H9 (cell line): ENCODE measurements at regions not wholly inside any gene's neighbourhood (a gene's known extent, or its start where the extent isn't known, plus 50 kb on each side); places are given as distances from the start of the nearest gene placed in this dataset.

Experiments used
- DNase-seq: peaks from one replicate; pipeline ENCODE4 v3.0.0-alpha.2; 2017
- H2AFZ ChIP-seq: one replicate; pipeline ENCODE4 v1.6.1; 2013; ENCODE audit warnings: mild to moderate bottlenecking, low read length, control low read depth, moderate library complexity
- H2AK5ac ChIP-seq: 2 replicates; pipeline ENCODE4 v1.6.1; 2013; ENCODE audit warnings: low read length, control low read depth, mixed read lengths; ENCODE audit not compliant: insufficient read length
- H2BK120ac ChIP-seq: one replicate; pipeline ENCODE4 v1.6.1; 2013; ENCODE audit warnings: low read depth, mild to moderate bottlenecking, low read length, control low read depth, inconsistent platforms; ENCODE audit not compliant: poor library complexity, severe bottlenecking
- H2BK12ac ChIP-seq: 2 replicates; pipeline ENCODE4 v1.6.1; 2013; ENCODE audit warnings: low read length, control low read depth, mixed read lengths, low read depth; ENCODE audit not compliant: insufficient read length
- H2BK15ac ChIP-seq: 2 replicates; pipeline ENCODE4 v1.6.1; 2013; ENCODE audit warnings: low read depth, low read length, control low read depth
- H2BK20ac ChIP-seq: one replicate; pipeline ENCODE4 v1.6.1; 2013; ENCODE audit warnings: low read depth, mild to moderate bottlenecking, low read length, control low read depth, inconsistent platforms; ENCODE audit not compliant: poor library complexity, severe bottlenecking
- H2BK5ac ChIP-seq: 2 replicates; pipeline ENCODE4 v1.6.1; 2013; ENCODE audit warnings: low read length, control low read depth, mixed read lengths; ENCODE audit not compliant: insufficient read length
- H3K14ac ChIP-seq: 2 replicates; pipeline ENCODE4 v1.6.1; 2013; ENCODE audit warnings: low read length, control low read depth; ENCODE audit not compliant: insufficient read depth
- H3K18ac ChIP-seq: 2 replicates; pipeline ENCODE4 v1.6.1; 2013; ENCODE audit warnings: low read depth, mild to moderate bottlenecking, mixed read lengths, low read length, control low read depth; ENCODE audit not compliant: insufficient read length
- H3K23ac ChIP-seq: 2 replicates; pipeline ENCODE4 v1.6.1; 2013; ENCODE audit warnings: low read length, control low read depth, mixed read lengths, low read depth; ENCODE audit not compliant: insufficient read length
- H3K23me2 ChIP-seq: 2 replicates; pipeline ENCODE4 v1.6.1; 2013; ENCODE audit warnings: low read depth, mild to moderate bottlenecking, mixed read lengths, low read length, control low read depth; ENCODE audit not compliant: insufficient read length, poor library complexity, severe bottlenecking
- H3K27ac ChIP-seq: 2 replicates; pipeline ENCODE4 v1.5.1; 2013; ENCODE audit warnings: low read length, control low read depth, mixed read lengths, low read depth; ENCODE audit not compliant: insufficient read length
- H3K27me3 ChIP-seq: 2 replicates; pipeline ENCODE4 v1.6.1; 2013; ENCODE audit warnings: low read length, control low read depth, inconsistent platforms; ENCODE audit not compliant: insufficient read depth
- H3K4ac ChIP-seq: 2 replicates; pipeline ENCODE4 v1.6.1; 2013; ENCODE audit warnings: low read depth, mild to moderate bottlenecking, control low read depth, inconsistent platforms, low read length, moderate library complexity
- H3K4me1 ChIP-seq: 2 replicates; pipeline ENCODE4 v1.6.1; 2013; ENCODE audit warnings: low read length, control low read depth, inconsistent platforms; ENCODE audit not compliant: insufficient read depth
- H3K4me2 ChIP-seq: 2 replicates; pipeline ENCODE4 v1.6.1; 2013; ENCODE audit warnings: low read length, control low read depth, mixed read lengths; ENCODE audit not compliant: insufficient read length, insufficient read depth
- H3K56ac ChIP-seq: 2 replicates; pipeline ENCODE4 v1.6.1; 2013; ENCODE audit warnings: low read depth, mild to moderate bottlenecking, mixed read lengths, low read length, control low read depth; ENCODE audit not compliant: insufficient read length
- H3K79me1 ChIP-seq: 2 replicates; pipeline ENCODE4 v1.6.1; 2013; ENCODE audit warnings: low read depth, mild to moderate bottlenecking, moderate library complexity, low read length, control low read depth, inconsistent platforms; ENCODE audit not compliant: insufficient read depth, poor library complexity, severe bottlenecking
- H3K79me2 ChIP-seq: 2 replicates; pipeline ENCODE4 v1.6.1; 2013; ENCODE audit warnings: low read length, control low read depth, inconsistent platforms; ENCODE audit not compliant: insufficient read depth
- H3K9ac ChIP-seq: 2 replicates; pipeline ENCODE4 v1.6.1; 2013; ENCODE audit warnings: low read length, control low read depth, mixed read lengths; ENCODE audit not compliant: insufficient read length; ENCODE audit errors: extremely low read depth
- H3K9me3 ChIP-seq: one replicate; pipeline ENCODE4 v1.6.1; 2013; ENCODE audit warnings: low read depth, low read length, inconsistent platforms; ENCODE audit not compliant: control insufficient read depth
- H3T11ph ChIP-seq: one replicate; pipeline ENCODE4 v1.6.1; 2013; ENCODE audit warnings: mild to moderate bottlenecking, low read length, control low read depth, inconsistent platforms
- H4K20me1 ChIP-seq: one replicate; pipeline ENCODE4 v1.6.1; 2013; ENCODE audit not compliant: control insufficient read depth, insufficient read length, insufficient read depth
- H4K5ac ChIP-seq: 2 replicates; pipeline ENCODE4 v1.6.1; 2013; ENCODE audit warnings: low read depth, mild to moderate bottlenecking, mixed read lengths, low read length, control low read depth; ENCODE audit not compliant: insufficient read length
- H4K8ac ChIP-seq: replicated peaks from 2 replicates; pipeline ENCODE4 v1.6.1; 2013; ENCODE audit warnings: low read length, control low read depth, mixed read lengths, low read depth; ENCODE audit not compliant: insufficient read length
- H4K91ac ChIP-seq: 2 replicates; pipeline ENCODE4 v1.6.1; 2013; ENCODE audit warnings: low read depth, mild to moderate bottlenecking, moderate library complexity, mixed read lengths, low read length, control low read depth; ENCODE audit not compliant: insufficient read length
- H3K27ac Mint-ChIP-seq, 3 experiments: 2 replicates in 2 of 3; 3 replicates in 1 of 3; pipeline ENCODE4 v1.8.0; 2020 to 2021; ENCODE audit warnings: mixed read lengths in 3 of 3, mild to moderate bottlenecking in 1 of 3, moderate library complexity in 1 of 3
- H3K27me3 Mint-ChIP-seq: 2 replicates; pipeline ENCODE4 v1.8.0; 2021; ENCODE audit warnings: low read depth, mild to moderate bottlenecking, moderate library complexity, mixed read lengths
- H3K36me3 Mint-ChIP-seq, 3 experiments: 2 replicates in 2 of 3; 3 replicates in 1 of 3; pipeline ENCODE4 v1.8.0; 2020 to 2021; ENCODE audit warnings: low read depth in 3 of 3, mixed read lengths in 3 of 3; ENCODE audit not compliant: insufficient read depth in 1 of 3
- H3K4me1 Mint-ChIP-seq, 2 experiments: 2 replicates each; pipeline ENCODE4 v1.8.0; 2020; ENCODE audit warnings: mixed read lengths in 2 of 2
- H3K4me3 Mint-ChIP-seq, 2 experiments: 2 replicates in 1 of 2; 3 replicates in 1 of 2; pipeline ENCODE4 v1.8.0; 2020 to 2021; ENCODE audit warnings: mild to moderate bottlenecking in 2 of 2, mixed read lengths in 2 of 2, moderate library complexity in 1 of 2
- H3K9me3 Mint-ChIP-seq, 2 experiments: 2 replicates in 1 of 2; 3 replicates in 1 of 2; pipeline ENCODE4 v1.8.0; 2020; ENCODE audit warnings: mild to moderate bottlenecking in 2 of 2, mixed read lengths in 2 of 2, moderate library complexity in 1 of 2
- WGBS: extraction: QIAGEN DNeasy Blood & Tissue Kit; methylation state at CpG from one replicate; pipeline ENCODE4 v1.1.7; 2013; ENCODE audit warnings: missing lambda C conversion rate, low lambda C conversion rate, mixed read lengths; ENCODE audit not compliant: insufficient read length; ENCODE audit errors: extremely low coverage; 5-methylcytosine and 5-hydroxymethylcytosine counted together
- TF ChIP-seq, protein P1 (sequence below): fragments of 200-600 bp; sonication (generic); conservative IDR thresholded peaks from 3 replicates; pipeline ENCODE4 v1.8.0; 2021; ENCODE audit warnings: antibody characterized with exemption, mild to moderate bottlenecking

DNA sequence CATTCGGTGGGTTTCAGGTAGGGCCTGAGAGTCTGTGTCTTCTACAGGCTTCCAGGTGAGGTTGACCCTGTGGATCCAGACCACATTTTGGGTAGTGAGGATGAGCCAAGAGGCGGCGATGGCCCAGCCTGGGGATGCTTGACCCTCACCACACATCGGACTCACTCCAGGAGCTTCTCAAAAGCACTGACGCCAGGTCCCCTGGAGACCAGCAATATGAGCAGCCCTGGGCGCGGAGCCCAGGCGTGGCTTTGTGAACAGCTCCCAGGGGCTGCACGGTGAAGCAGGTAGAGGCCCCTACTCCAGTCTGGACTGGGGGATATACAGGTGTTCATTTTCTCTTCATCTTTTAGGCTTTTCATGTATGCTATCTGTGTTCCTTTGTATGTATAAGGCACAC is 139.7 kb upstream of the PCBD1 start:
- H2AFZ ChIP-seq: no peak overlapping the region
- no peak overlapping the region for H2BK5ac ChIP-seq
- no peak overlapping the region for H3K56ac ChIP-seq
- H3K9ac ChIP-seq: no peak overlapping the region
- TF ChIP-seq, protein P1, sequence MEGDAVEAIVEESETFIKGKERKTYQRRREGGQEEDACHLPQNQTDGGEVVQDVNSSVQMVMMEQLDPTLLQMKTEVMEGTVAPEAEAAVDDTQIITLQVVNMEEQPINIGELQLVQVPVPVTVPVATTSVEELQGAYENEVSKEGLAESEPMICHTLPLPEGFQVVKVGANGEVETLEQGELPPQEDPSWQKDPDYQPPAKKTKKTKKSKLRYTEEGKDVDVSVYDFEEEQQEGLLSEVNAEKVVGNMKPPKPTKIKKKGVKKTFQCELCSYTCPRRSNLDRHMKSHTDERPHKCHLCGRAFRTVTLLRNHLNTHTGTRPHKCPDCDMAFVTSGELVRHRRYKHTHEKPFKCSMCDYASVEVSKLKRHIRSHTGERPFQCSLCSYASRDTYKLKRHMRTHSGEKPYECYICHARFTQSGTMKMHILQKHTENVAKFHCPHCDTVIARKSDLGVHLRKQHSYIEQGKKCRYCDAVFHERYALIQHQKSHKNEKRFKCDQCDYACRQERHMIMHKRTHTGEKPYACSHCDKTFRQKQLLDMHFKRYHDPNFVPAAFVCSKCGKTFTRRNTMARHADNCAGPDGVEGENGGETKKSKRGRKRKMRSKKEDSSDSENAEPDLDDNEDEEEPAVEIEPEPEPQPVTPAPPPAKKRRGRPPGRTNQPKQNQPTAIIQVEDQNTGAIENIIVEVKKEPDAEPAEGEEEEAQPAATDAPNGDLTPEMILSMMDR: no peak
- H3K14ac ChIP-seq: no peak overlapping the region
- no peak overlapping the region for H3K4ac ChIP-seq
- no peak overlapping the region for H4K5ac ChIP-seq
- H3K4me1 ChIP-seq: no peaks in the 10 kb centered on the region
- no peaks in the 10 kb centered on the region for H3K36me3 Mint-ChIP-seq
- H3K9me3 ChIP-seq: no peaks in the 10 kb centered on the region
- no peak overlapping the region for H2BK20ac ChIP-seq
- peaks cover 0 to 3% of the 10 kb centered on the region in 2 experiments; a peak in 2 of 4 replicates for H3K4me1 Mint-ChIP-seq
- no peak overlapping the region for H3K4me3 Mint-ChIP-seq
- H4K20me1 ChIP-seq: no peaks in the 10 kb centered on the region
- no peaks in the 10 kb centered on the region for H3K79me2 ChIP-seq
- no peak overlapping the region for H4K8ac ChIP-seq
- H2BK12ac ChIP-seq: no peak overlapping the region
- no peaks in the 10 kb centered on the region; a peak in 1 of 5 replicates for H3K9me3 Mint-ChIP-seq
- no CpG with 5 or more reads among the region's 9 CpGs for WGBS
- no peak for DNase-seq
- H3K27me3 Mint-ChIP-seq: peaks cover 1% of the 10 kb centered on the region
- H3T11ph ChIP-seq: no peak overlapping the region
- H3K27ac ChIP-seq: no peak overlapping the region
- H2BK15ac ChIP-seq: no peak overlapping the region
- H2AK5ac ChIP-seq: no peak overlapping the region
- H3K27me3 ChIP-seq: no peaks in the 10 kb centered on the region
- no peak overlapping the region for H3K23ac ChIP-seq
- H3K4me2 ChIP-seq: no peak overlapping the region
- H3K27ac Mint-ChIP-seq: no peak overlapping the region
- no peak overlapping the region for H4K91ac ChIP-seq
- H3K18ac ChIP-seq: no peak overlapping the region
- H3K23me2 ChIP-seq: no peaks in the 10 kb centered on the region
- H3K79me1 ChIP-seq: no peaks in the 10 kb centered on the region
- no peak overlapping the region for H2BK120ac ChIP-seq
